ENCODE measurements at regions not wholly inside any gene's neighbourhood (a gene's known extent, or its start where the extent isn't known, plus 50 kb on each side); places are given as distances from the start of the nearest gene placed in this dataset. TPM values are rescaled to one million over a fixed set of nuclear protein-coding genes. Genes with fewer than 3 reads are reported as not detected.
A peak's percentile ranks its signal among the peaks of the same experiment; 100 is the strongest.

DNA sequence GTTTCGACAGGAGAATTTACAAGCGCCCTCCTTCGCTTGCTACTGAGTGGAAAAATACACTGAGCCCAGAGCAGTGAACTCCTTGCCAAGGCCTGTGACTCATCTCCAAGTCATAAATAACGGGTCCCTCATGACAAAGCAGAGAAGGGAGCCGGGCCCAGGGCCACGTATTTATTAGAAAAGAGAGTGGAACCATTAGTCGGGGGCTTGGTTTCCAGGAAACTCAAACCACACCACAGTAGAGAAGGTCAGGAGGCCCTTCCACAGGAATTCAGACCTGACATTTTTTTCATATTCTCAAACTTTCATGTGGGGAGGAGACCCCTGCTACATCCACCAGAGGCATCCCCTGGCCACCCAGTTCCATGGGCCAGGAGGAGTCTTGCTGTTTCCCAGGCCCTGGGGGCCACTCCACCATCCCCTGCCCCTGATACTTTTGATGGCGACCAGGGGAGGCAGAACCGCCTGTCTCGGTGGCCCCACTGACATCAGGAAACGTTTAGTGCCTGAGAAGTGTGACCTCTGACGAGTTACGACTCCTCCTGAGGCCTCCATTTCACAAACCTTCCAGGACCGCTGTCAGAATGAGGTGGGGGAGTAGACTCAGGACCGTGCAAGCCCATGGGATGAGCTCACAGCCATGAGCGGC lies 289.7 kb downstream of the DYSF start:
- 80% methylated on average over 16 of the region's 16 CpGs for WGBS, 2 donors
- no peaks in the 10 kb centered on the region for H3K36me3 ChIP-seq (replicated peaks in 1 of 2; ENCODE audit: insufficient read depth in 1 of 2, low read depth in 2 of 2)
- peak; percentile 46 for ATAC-seq
- H3K9me3 ChIP-seq = no peaks in the 10 kb centered on the region
- H3K27me3 ChIP-seq = no peaks in the 10 kb centered on the region
- DNase-seq = peak; percentile 27 to 56 (median 42)
- no peak for TF ChIP-seq POLR2A (IDR thresholded peaks at IDR 0.05)
- TF ChIP-seq CTCF (IDR thresholded peaks at IDR 0.05) = no peak
- intact Hi-C loops (cut with DNase I) = no loop called here
- H3K4me1 ChIP-seq = peaks cover 19% of the 10 kb centered on the region
- no peak overlapping the region for H3K27ac ChIP-seq
- H3K4me3 ChIP-seq = no peak overlapping the region

- WGBS, 2 donors = 73 to 86% methylated on average over 2 to 4 of the region's 4 CpGs
- H3K27me3 ChIP-seq = no peaks in the 10 kb centered on the region
- ATAC-seq = no peak
- no peak overlapping the region for H3K4me3 ChIP-seq
- no peak overlapping the region for H3K27ac ChIP-seq
- H3K9me3 ChIP-seq = no peaks in the 10 kb centered on the region
- H3K36me3 ChIP-seq (replicated peaks in 1 of 2; ENCODE audit: insufficient read depth in 1 of 2, low read depth in 2 of 2) = no peaks in the 10 kb centered on the region
- no peak for DNase-seq
- H3K4me1 ChIP-seq = no peaks in the 10 kb centered on the region
- intact Hi-C loops (cut with DNase I) = no loop called here
- TF ChIP-seq POLR2A (IDR thresholded peaks at IDR 0.05) = no peak
- no peak for TF ChIP-seq CTCF (IDR thresholded peaks at IDR 0.05)
Observed at GRCh38 chr2:71736986-71737385, 283.6 kb downstream of the DYSF start.

DNA sequence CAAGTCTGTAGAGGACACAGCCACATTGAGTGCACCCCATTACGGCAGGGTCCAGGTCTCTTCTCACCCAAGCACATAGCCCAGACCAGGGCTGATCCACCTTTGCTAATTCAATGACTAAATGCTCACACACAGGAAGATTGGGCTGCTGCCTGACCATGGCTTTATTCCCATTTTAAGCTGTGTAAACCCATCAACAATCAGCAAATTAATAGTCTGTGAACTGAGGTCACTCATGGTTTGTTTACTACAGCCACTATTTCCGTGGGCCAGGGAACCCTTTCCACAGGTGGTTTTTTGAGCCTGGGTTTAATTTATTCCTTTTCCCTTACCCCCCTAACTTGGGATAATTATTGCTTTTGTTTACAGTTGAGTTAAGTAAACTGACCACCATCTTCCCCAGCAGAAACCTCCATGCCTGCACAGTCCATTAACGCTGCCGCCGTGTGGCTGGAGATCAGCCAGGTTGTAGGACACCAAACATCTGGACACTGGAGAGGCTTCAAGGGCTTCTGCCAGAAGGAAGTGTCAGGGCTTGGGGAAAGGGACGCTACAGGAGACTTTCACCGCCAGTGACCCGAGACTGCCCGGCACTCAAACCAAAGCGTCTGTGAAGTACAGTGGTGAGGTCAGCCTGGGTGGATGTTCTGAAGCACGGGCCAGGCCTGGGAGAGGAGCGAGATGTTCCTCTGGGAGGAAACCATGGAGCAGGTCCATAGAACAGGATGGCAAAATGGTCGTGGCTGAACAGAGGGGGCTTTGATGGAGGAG lies 282.9 kb downstream of the DYSF start:
- peak; percentile 45 for ATAC-seq
- TF ChIP-seq POLR2A (IDR thresholded peaks at IDR 0.05) (no peak), CTCF (IDR thresholded peaks at IDR 0.05) (no peak)
- Histone ChIP-seq H3K9me3 (no peaks in the 10 kb centered on the region), H3K36me3 (replicated peaks in 1 of 2; ENCODE audit: insufficient read depth in 1 of 2, low read depth in 2 of 2) (no peaks in the 10 kb centered on the region), H3K27me3 (no peaks in the 10 kb centered on the region), H3K27ac (no peak overlapping the region), H3K4me1 (no peaks in the 10 kb centered on the region), H3K4me3 (no peak overlapping the region)
- intact Hi-C loops (cut with DNase I) = no loop called here
- WGBS, 2 donors = 74 to 76% methylated on average over 13 of the region's 13 CpGs
- DNase-seq = no peak

Small RNA genes lying in the stretch of these regions (small RNA-seq; reads per million reads assigned to genes)
- gene RPS20P10 = not detected
